Kidney (tissue), 13 donors: ENCODE measurements at regions not wholly inside any gene's neighbourhood (a gene's known extent, or its start where the extent isn't known, plus 50 kb on each side); places are given as distances from the start of the nearest gene placed in this dataset.

Experiments
- DNase-seq, 5 donors: peaks; one replicate each; pipeline ENCODE4 v3.0.0-alpha.2; 2013 to 2020
- FAIRE-seq: peaks from 2 replicates; lab custom pipeline; 2012; peaks lifted over from hg19 to GRCh38; lab: Jason Lieb, UNC
- H3K27ac ChIP-seq, 2 donors: one replicate each; pipeline ENCODE4 v1.7.0; 2013; ENCODE audit warnings: low read depth in 2 of 2, low read length in 2 of 2, inconsistent platforms in 1 of 2
- H3K27me3 ChIP-seq: one replicate; pipeline ENCODE4 v1.7.1; 2013; ENCODE audit warnings: low read length, inconsistent platforms; ENCODE audit not compliant: control insufficient read depth, insufficient read depth
- H3K36me3 ChIP-seq, 3 donors: one replicate each; pipeline versions ENCODE4 v1.7.0 to v1.7.1; 2013; ENCODE audit warnings: low read length in 3 of 3, control low read depth in 1 of 3, inconsistent platforms in 1 of 3; ENCODE audit not compliant: insufficient read depth in 3 of 3, control insufficient read depth in 2 of 3
- H3K4me1 ChIP-seq, 3 donors: one replicate each; pipeline versions ENCODE4 v1.7.0 to v1.7.1; 2013; ENCODE audit warnings: low read length in 3 of 3, inconsistent platforms in 1 of 3, low read depth in 1 of 3; ENCODE audit not compliant: control insufficient read depth in 2 of 3, insufficient read depth in 2 of 3
- H3K4me3 ChIP-seq, 3 donors: one replicate each; pipeline versions ENCODE4 v1.7.0 to v1.8.1; 2013; ENCODE audit warnings: low read length in 3 of 3, control low read depth in 1 of 3, inconsistent platforms in 1 of 3
- H3K9ac ChIP-seq, 3 donors: one replicate each; pipeline versions ENCODE4 v1.7.0 to v1.7.1; 2013; ENCODE audit warnings: low read length in 3 of 3, control low read depth in 1 of 3, inconsistent platforms in 1 of 3
- H3K9me3 ChIP-seq, 3 donors: one replicate each; pipeline versions ENCODE4 v1.7.0 to v1.7.1; 2013; ENCODE audit warnings: low read length in 3 of 3, control low read depth in 1 of 3, inconsistent platforms in 1 of 3; ENCODE audit not compliant: control insufficient read depth in 2 of 3, insufficient read depth in 1 of 3
- intact Hi-C: fragments of 100-400 bp; cut with DNase I; formaldehyde crosslinking; loops from one replicate; pipeline ENCODE4 v1.11.1; 2022
- TF ChIP-seq, protein P1 (sequence below): IDR thresholded peaks from 3 replicates; pipeline ENCODE4 v1.5.1; 2012; ENCODE audit warnings: mild to moderate bottlenecking, moderate library complexity, borderline replicate concordance; ENCODE audit not compliant: insufficient read depth; ENCODE audit errors: extremely low read depth
- donor health status: control.
- donor health status: control.
- donor health status: control.
- donor health status: control.
- donor health status: control.
- donor health status: DM: yes; HTN: yes; CAD: no.
- donor health status: Normal renal cell carcinoma (clear cell type).

DNA sequence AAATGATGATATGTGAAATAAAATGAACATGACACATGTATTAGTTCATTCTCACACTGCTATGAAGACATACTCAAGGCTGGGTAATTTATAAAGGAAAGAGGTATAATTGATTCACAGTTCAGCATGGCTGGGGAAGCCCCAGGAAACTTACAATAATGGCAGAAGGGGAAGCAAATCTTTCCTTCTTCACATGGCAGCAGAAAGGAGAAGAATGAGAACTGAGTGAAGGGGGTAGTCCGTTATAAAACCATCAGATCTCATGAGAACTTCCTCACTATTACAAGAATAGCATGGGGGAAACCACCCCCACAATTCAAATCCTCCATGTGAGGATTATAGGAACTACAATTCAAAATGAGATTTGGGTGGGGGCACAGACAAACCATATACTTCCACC, 243.9 kb upstream of the GYPA start:
- Histone ChIP-seq H3K9me3 (peaks cover 0 to 2% (median 1%) of the 10 kb centered on the region in 3 donors), H3K36me3 (no peaks in the 10 kb centered on the region), H3K9ac (no peak overlapping the region), H3K27ac (no peak overlapping the region), H3K4me3 (no peak overlapping the region), H3K4me1 (no peaks in the 10 kb centered on the region), H3K27me3 (no peaks in the 10 kb centered on the region)
- intact Hi-C loops, result no loop called here
- DNase-seq, result no peak
- TF ChIP-seq, protein P1, sequence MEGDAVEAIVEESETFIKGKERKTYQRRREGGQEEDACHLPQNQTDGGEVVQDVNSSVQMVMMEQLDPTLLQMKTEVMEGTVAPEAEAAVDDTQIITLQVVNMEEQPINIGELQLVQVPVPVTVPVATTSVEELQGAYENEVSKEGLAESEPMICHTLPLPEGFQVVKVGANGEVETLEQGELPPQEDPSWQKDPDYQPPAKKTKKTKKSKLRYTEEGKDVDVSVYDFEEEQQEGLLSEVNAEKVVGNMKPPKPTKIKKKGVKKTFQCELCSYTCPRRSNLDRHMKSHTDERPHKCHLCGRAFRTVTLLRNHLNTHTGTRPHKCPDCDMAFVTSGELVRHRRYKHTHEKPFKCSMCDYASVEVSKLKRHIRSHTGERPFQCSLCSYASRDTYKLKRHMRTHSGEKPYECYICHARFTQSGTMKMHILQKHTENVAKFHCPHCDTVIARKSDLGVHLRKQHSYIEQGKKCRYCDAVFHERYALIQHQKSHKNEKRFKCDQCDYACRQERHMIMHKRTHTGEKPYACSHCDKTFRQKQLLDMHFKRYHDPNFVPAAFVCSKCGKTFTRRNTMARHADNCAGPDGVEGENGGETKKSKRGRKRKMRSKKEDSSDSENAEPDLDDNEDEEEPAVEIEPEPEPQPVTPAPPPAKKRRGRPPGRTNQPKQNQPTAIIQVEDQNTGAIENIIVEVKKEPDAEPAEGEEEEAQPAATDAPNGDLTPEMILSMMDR, result no peak
- no peak for FAIRE-seq

DNA sequence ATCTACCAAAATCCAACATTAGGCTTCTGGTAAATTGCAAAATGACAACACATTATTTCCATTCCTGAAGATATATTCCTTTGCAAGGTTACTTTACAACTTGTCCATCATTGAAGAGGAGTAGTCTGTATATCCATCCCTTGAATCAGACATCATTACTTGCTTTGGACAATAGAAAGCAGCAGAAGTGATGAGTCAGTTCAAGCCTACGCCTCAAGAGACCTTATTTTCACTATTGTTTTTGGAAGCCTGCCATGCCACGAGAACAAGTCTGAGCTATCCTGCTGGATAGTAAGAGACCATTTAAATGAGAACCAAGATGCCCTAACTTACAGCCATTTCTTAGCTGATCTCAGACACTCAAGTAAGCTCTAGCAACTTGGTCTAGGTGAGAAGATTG, 246.0 kb upstream of the HHIP start:
- no peak for DNase-seq
- H3K27ac ChIP-seq, result no peak overlapping the region
- H3K36me3 ChIP-seq, result no peaks in the 10 kb centered on the region
- intact Hi-C loops, result no loop called here
- no peaks in the 10 kb centered on the region for H3K27me3 ChIP-seq
- no peak overlapping the region for H3K9ac ChIP-seq
- no peaks in the 10 kb centered on the region for H3K4me1 ChIP-seq
- H3K9me3 ChIP-seq, result no peaks in the 10 kb centered on the region
- no peak for FAIRE-seq
- TF ChIP-seq, protein P1, result no peak
- H3K4me3 ChIP-seq, result no peak overlapping the region

DNA sequence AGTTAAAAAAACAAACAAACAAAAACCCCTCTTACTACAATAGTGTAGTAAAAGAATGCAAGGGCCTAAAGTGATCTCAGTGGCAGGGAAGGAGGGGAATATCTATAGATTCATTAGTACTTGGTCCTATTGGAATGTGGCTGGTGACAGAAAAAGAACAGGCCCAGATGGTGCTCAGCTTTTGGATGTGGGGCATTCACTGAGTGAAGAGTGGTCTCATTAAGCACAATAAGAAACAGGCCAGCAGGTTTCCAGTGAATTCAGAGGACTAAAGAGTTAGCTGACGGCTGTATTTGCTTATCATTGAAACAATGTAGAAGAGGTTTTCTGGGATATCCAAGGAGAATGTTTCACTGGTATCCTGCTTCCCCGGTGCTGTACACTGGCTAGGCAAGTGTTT, 243.8 kb upstream of the HHIP start:
- intact Hi-C loops, result no loop called here
- Histone ChIP-seq H3K9me3 (no peaks in the 10 kb centered on the region), H3K36me3 (no peaks in the 10 kb centered on the region), H3K27ac (no peak overlapping the region), H3K9ac (no peak overlapping the region), H3K4me3 (no peak overlapping the region), H3K27me3 (no peaks in the 10 kb centered on the region), H3K4me1 (no peaks in the 10 kb centered on the region)
- FAIRE-seq (no peak), DNase-seq (no peak)
- TF ChIP-seq, protein P1, result no peak

- FAIRE-seq (no peak), DNase-seq (no peak)
- H3K9ac ChIP-seq, result no peak overlapping the region
- H3K9me3 ChIP-seq, result no peaks in the 10 kb centered on the region
- H3K4me1 ChIP-seq, result no peaks in the 10 kb centered on the region
- intact Hi-C loops, result no loop called here
- no peak overlapping the region for H3K4me3 ChIP-seq
- TF ChIP-seq, protein P1, result no peak
- no peaks in the 10 kb centered on the region for H3K27me3 ChIP-seq
- no peaks in the 10 kb centered on the region for H3K36me3 ChIP-seq
- no peak overlapping the region for H3K27ac ChIP-seq
Observed at GRCh38 chr4:144402999-144403398, 243.0 kb upstream of the HHIP start.
